HEK293 (cell line): ENCODE measurements at regions not wholly inside any gene's neighbourhood (a gene's known extent, or its start where the extent isn't known, plus 50 kb on each side); places are given as distances from the start of the nearest gene placed in this dataset.

Experiments
- CTCF ChIA-PET: fragments of 350-600 bp; formaldehyde crosslinking; extraction: SDS; loops from one replicate; lab custom pipeline; 2021; ENCODE audit warnings: antibody characterized with exemption; lab: Yijun Ruan, JAX
- POLR2A ChIA-PET: fragments of 300-600 bp; formaldehyde crosslinking; extraction: SDS; loops from one replicate; lab custom pipeline; 2020; ENCODE audit warnings: antibody characterized with exemption, inconsistent platforms; lab: Yijun Ruan, JAX
- H3K27ac ChIP-seq: fragments of 200-500 bp; sonication (Bioruptor generic); 2 replicates; pipeline ENCODE4 v1.5.1; 2014; ENCODE audit warnings: low read depth, low read length, control low read depth, inconsistent platforms; ENCODE audit errors: extremely low read depth
- H3K36me3 ChIP-seq, 2 experiments: fragments of 200-500 bp in 1 of 2; sonication (Bioruptor generic) in 1 of 2; 1 replicate in 1 of 2; 2 replicates in 1 of 2; pipeline ENCODE4 v1.5.1; 2014 to 2017; ENCODE audit warnings: inconsistent platforms in 2 of 2, low read length in 2 of 2; ENCODE audit not compliant: control insufficient read depth in 2 of 2, insufficient read depth in 1 of 2
- H3K4me1 ChIP-seq: fragments of 200-500 bp; sonication (Bioruptor generic); 2 replicates; pipeline ENCODE4 v1.5.1; 2014; ENCODE audit warnings: mild to moderate bottlenecking, low read length, inconsistent platforms; ENCODE audit not compliant: control insufficient read depth, insufficient read depth
- H3K4me3 ChIP-seq: 2 replicates; pipeline ENCODE4 v1.5.1; 2011; ENCODE audit warnings: low read depth, mild to moderate bottlenecking, control low read depth, low read length, moderate library complexity
- H3K9me3 ChIP-seq: fragments of 200-500 bp; sonication (Bioruptor generic); 2 replicates; pipeline ENCODE4 v1.5.1; 2014; ENCODE audit warnings: low read depth, low read length, inconsistent platforms; ENCODE audit not compliant: control insufficient read depth, insufficient read depth
- BCL11A ChIP-seq: fragments of 450-650 bp; formaldehyde crosslinking; IDR thresholded peaks from 2 replicates; pipeline ENCODE4 v1.5.1; 2016; ENCODE audit warnings: low read depth, missing biosample characterization, missing genetic modification characterization
- GFI1B ChIP-seq: fragments of 450-650 bp; formaldehyde crosslinking; IDR thresholded peaks from 2 replicates; pipeline ENCODE4 v1.5.1; 2016; ENCODE audit warnings: missing biosample characterization, missing genetic modification characterization
- KLF10 ChIP-seq: fragments of 450-650 bp; IDR thresholded peaks from 2 replicates; pipeline ENCODE4 v1.5.1; 2018; ENCODE audit warnings: missing biosample characterization, mild to moderate bottlenecking, missing genetic modification characterization
- KLF9 ChIP-seq: fragments of 450-650 bp; formaldehyde crosslinking; IDR thresholded peaks from 2 replicates; pipeline ENCODE4 v1.5.1; 2016; ENCODE audit warnings: missing biosample characterization, missing genetic modification characterization, low read depth
- MEIS1 ChIP-seq: sonication (generic); formaldehyde crosslinking; IDR thresholded peaks from 2 replicates; pipeline ENCODE4 v1.8.1; 2022; ENCODE audit warnings: missing genetic modification reagents, mild to moderate bottlenecking, borderline replicate concordance
- PRDM10 ChIP-seq: fragments of 450-650 bp; formaldehyde crosslinking; IDR thresholded peaks from 2 replicates; pipeline ENCODE4 v1.5.1; 2016; ENCODE audit warnings: missing biosample characterization, missing genetic modification characterization
- SALL2 ChIP-seq: fragments of 450-650 bp; formaldehyde crosslinking; IDR thresholded peaks from 2 replicates; pipeline ENCODE4 v1.5.0; 2017; ENCODE audit warnings: missing biosample characterization, mild to moderate bottlenecking, missing genetic modification characterization, borderline replicate concordance
- ZBTB17 ChIP-seq: fragments of 450-650 bp; formaldehyde crosslinking; IDR thresholded peaks from 2 replicates; pipeline ENCODE4 v1.5.1; 2016; ENCODE audit warnings: missing biosample characterization, missing genetic modification characterization
- ZBTB8A ChIP-seq: fragments of 450-650 bp; formaldehyde crosslinking; IDR thresholded peaks from 2 replicates; pipeline ENCODE4 v1.5.1; 2016; ENCODE audit warnings: missing biosample characterization, missing genetic modification characterization
- ZFP41 ChIP-seq: fragments of 450-650 bp; formaldehyde crosslinking; IDR thresholded peaks from 2 replicates; pipeline ENCODE4 v1.5.1; 2016; ENCODE audit warnings: missing biosample characterization, missing genetic modification characterization, borderline replicate concordance
- ZNF114 ChIP-seq: fragments of 450-650 bp; formaldehyde crosslinking; IDR thresholded peaks from 2 replicates; pipeline ENCODE4 v1.5.0; 2017; ENCODE audit warnings: missing biosample characterization, missing genetic modification characterization
- ZNF132 ChIP-seq: fragments of 450-650 bp; formaldehyde crosslinking; IDR thresholded peaks from 2 replicates; pipeline ENCODE4 v1.5.1; 2017; ENCODE audit warnings: missing biosample characterization, missing genetic modification characterization, borderline replicate concordance
- ZNF169 ChIP-seq: fragments of 450-650 bp; formaldehyde crosslinking; IDR thresholded peaks from 2 replicates; pipeline ENCODE4 v1.5.1; 2016; ENCODE audit warnings: missing biosample characterization, missing genetic modification characterization
- ZNF221 ChIP-seq: fragments of 450-650 bp; formaldehyde crosslinking; IDR thresholded peaks from 2 replicates; pipeline ENCODE4 v1.5.1; 2017; ENCODE audit warnings: missing biosample characterization, missing genetic modification characterization, borderline replicate concordance
- ZNF23 ChIP-seq: fragments of 450-650 bp; formaldehyde crosslinking; IDR thresholded peaks from 2 replicates; pipeline ENCODE4 v1.5.1; 2016; ENCODE audit warnings: missing biosample characterization, missing genetic modification characterization, borderline replicate concordance
- ZNF350 ChIP-seq: fragments of 450-650 bp; formaldehyde crosslinking; IDR thresholded peaks from 2 replicates; pipeline ENCODE4 v1.5.0; 2017; ENCODE audit warnings: missing biosample characterization, mild to moderate bottlenecking, missing genetic modification characterization
- ZNF366 ChIP-seq: fragments of 450-650 bp; formaldehyde crosslinking; conservative IDR thresholded peaks from 2 replicates; pipeline ENCODE4 v1.5.1; 2016; ENCODE audit warnings: missing biosample characterization, missing genetic modification characterization
- ZNF37A ChIP-seq: fragments of 450-650 bp; IDR thresholded peaks from 2 replicates; pipeline ENCODE4 v1.5.1; 2018; ENCODE audit warnings: missing biosample characterization, missing genetic modification characterization
- ZNF394 ChIP-seq: fragments of 450-650 bp; formaldehyde crosslinking; IDR thresholded peaks from 2 replicates; pipeline ENCODE4 v1.5.1; 2016; ENCODE audit warnings: missing biosample characterization, missing genetic modification characterization, mild to moderate bottlenecking, moderate library complexity, borderline replicate concordance
- ZNF426 ChIP-seq: fragments of 450-650 bp; formaldehyde crosslinking; IDR thresholded peaks from 2 replicates; pipeline ENCODE4 v1.5.1; 2017; ENCODE audit warnings: missing biosample characterization, missing genetic modification characterization, mild to moderate bottlenecking, inconsistent platforms, moderate library complexity
- ZNF510 ChIP-seq: fragments of 450-650 bp; formaldehyde crosslinking; IDR thresholded peaks from 2 replicates; pipeline ENCODE4 v1.5.1; 2018; ENCODE audit warnings: mild to moderate bottlenecking, missing genetic modification characterization, missing biosample characterization; ENCODE audit not compliant: insufficient replicate concordance
- ZNF529 ChIP-seq: fragments of 450-650 bp; formaldehyde crosslinking; IDR thresholded peaks from 2 replicates; pipeline ENCODE4 v1.5.1; 2017; ENCODE audit warnings: missing genetic modification characterization, missing biosample characterization; ENCODE audit not compliant: insufficient replicate concordance
- ZNF560 ChIP-seq: fragments of 450-650 bp; formaldehyde crosslinking; IDR thresholded peaks from 2 replicates; pipeline ENCODE4 v1.5.1; 2017; ENCODE audit warnings: missing biosample characterization, missing genetic modification characterization, borderline replicate concordance
- ZNF600 ChIP-seq: fragments of 450-650 bp; formaldehyde crosslinking; IDR thresholded peaks from 2 replicates; pipeline ENCODE4 v1.5.1; 2016; ENCODE audit warnings: missing biosample characterization, missing genetic modification characterization
- ZNF629 ChIP-seq: fragments of 450-650 bp; formaldehyde crosslinking; IDR thresholded peaks from 2 replicates; pipeline ENCODE4 v1.5.1; 2017; ENCODE audit warnings: missing biosample characterization, missing genetic modification characterization
- ZNF654 ChIP-seq: fragments of 450-650 bp; formaldehyde crosslinking; IDR thresholded peaks from 2 replicates; pipeline ENCODE4 v1.5.1; 2016; ENCODE audit warnings: low read depth, missing biosample characterization, missing genetic modification characterization
- ZNF664 ChIP-seq: fragments of 450-650 bp; formaldehyde crosslinking; IDR thresholded peaks from 2 replicates; pipeline ENCODE4 v1.5.1; 2016; ENCODE audit warnings: missing biosample characterization, missing genetic modification characterization
- ZNF768 ChIP-seq: fragments of 450-650 bp; formaldehyde crosslinking; IDR thresholded peaks from 2 replicates; pipeline ENCODE4 v1.5.1; 2018; ENCODE audit warnings: missing biosample characterization, mild to moderate bottlenecking, missing genetic modification characterization
- ZNF791 ChIP-seq: fragments of 450-650 bp; formaldehyde crosslinking; IDR thresholded peaks from 2 replicates; pipeline ENCODE4 v1.5.1; 2016; ENCODE audit warnings: missing biosample characterization, missing genetic modification characterization
- ZSCAN23 ChIP-seq: fragments of 450-650 bp; formaldehyde crosslinking; IDR thresholded peaks from 2 replicates; pipeline ENCODE4 v1.5.1; 2016; ENCODE audit warnings: missing biosample characterization, missing genetic modification characterization

- no peak for TF ChIP-seq KLF9 (tag by site-specific recombination)
- TF ChIP-seq ZNF23 (tag by site-specific recombination), result no peak
- no peak for TF ChIP-seq ZNF768 (tag by site-specific recombination)
- TF ChIP-seq ZNF600 (tag by site-specific recombination), result no peak
- TF ChIP-seq, all 188 proteins: peak for 0
Measured at GRCh38 chr12:24701343-24701742, 247.6 kb downstream of the BCAT1 start (continued).

GRCh38 chr12:24698972-24699371, 249.9 kb downstream of the BCAT1 start:
- H3K4me1 ChIP-seq, result no peaks in the 10 kb centered on the region
- POLR2A ChIA-PET, result no interaction called here

GRCh38 chr12:24697769-24698168, 251.1 kb downstream of the BCAT1 start:
- CTCF ChIA-PET, result no interaction called here
- no peaks in the 10 kb centered on the region for H3K9me3 ChIP-seq
- H3K27ac ChIP-seq, result no peak overlapping the region
- H3K4me1 ChIP-seq, result no peaks in the 10 kb centered on the region
- H3K4me3 ChIP-seq, result no peak overlapping the region
- TF ChIP-seq ZNF791 (tag by site-specific recombination) (no peak), ZNF37A (tag by site-specific recombination) (no peak), ZBTB17 (no peak), ZNF510 (no peak)
- TF ChIP-seq, all 188 proteins: peak for 0
- H3K36me3 ChIP-seq, result no peaks in the 10 kb centered on the region
- POLR2A ChIA-PET, result interaction anchor here (0.7 kb wide), 1 partner anchor 817 kb away, joined by 3 read pairs; no protein-coding TSS in a partner anchor

More at GRCh38 chr12:24698972-24699371, 249.9 kb downstream of the BCAT1 start:
- no peak for TF ChIP-seq ZNF221
- no peak for TF ChIP-seq ZNF629 (tag by site-specific recombination)
- no peak for TF ChIP-seq ZNF366 (tag by site-specific recombination)
- TF ChIP-seq ZNF560 (tag by site-specific recombination), result no peak
- no peak for TF ChIP-seq ZNF169 (tag by site-specific recombination)
- TF ChIP-seq GFI1B (tag by site-specific recombination), result no peak
- TF ChIP-seq ZNF394 (tag by site-specific recombination), result no peak
- TF ChIP-seq KLF10 (tag by site-specific recombination), result no peak
- no peak for TF ChIP-seq PRDM10 (tag by site-specific recombination)
- no peak for TF ChIP-seq MEIS1
- no peak for TF ChIP-seq ZBTB17
- no peak overlapping the region for H3K4me3 ChIP-seq
- CTCF ChIA-PET, result interaction anchor here (0.6 kb wide), 1 partner anchor 763 kb away, joined by 4 read pairs; no protein-coding TSS in a partner anchor
- H3K9me3 ChIP-seq, result no peaks in the 10 kb centered on the region
- H3K36me3 ChIP-seq, result no peaks in the 10 kb centered on the region
- no peak overlapping the region for H3K27ac ChIP-seq

GRCh38 chr12:24697295-24697694, 251.6 kb downstream of the BCAT1 start:
- Histone ChIP-seq H3K4me1 (no peaks in the 10 kb centered on the region), H3K9me3 (no peaks in the 10 kb centered on the region), H3K27ac (no peak overlapping the region), H3K4me3 (no peak overlapping the region), H3K36me3 (no peaks in the 10 kb centered on the region)
- POLR2A ChIA-PET, result interaction anchor here (0.7 kb wide), 1 partner anchor 817 kb away, joined by 3 read pairs; no protein-coding TSS in a partner anchor
- CTCF ChIA-PET, result no interaction called here
- no peak for TF ChIP-seq ZNF529 (tag by site-specific recombination)
- TF ChIP-seq ZFP41 (tag by site-specific recombination), result no peak
- TF ChIP-seq ZBTB8A, result no peak
- no peak for TF ChIP-seq ZNF600 (tag by site-specific recombination)
- no peak for TF ChIP-seq BCL11A
- no peak for TF ChIP-seq ZNF350 (tag by site-specific recombination)
- TF ChIP-seq ZNF114 (tag by site-specific recombination), result no peak
- TF ChIP-seq ZSCAN23, result no peak
- TF ChIP-seq ZNF132, result no peak
- TF ChIP-seq ZNF426, result no peak
- TF ChIP-seq ZNF654, result no peak
- TF ChIP-seq SALL2, result no peak
- no peak for TF ChIP-seq ZNF664
